GM18867 (cell line): ENCODE measurements at regions not wholly inside any gene's neighbourhood (a gene's known extent, or its start where the extent isn't known, plus 50 kb on each side); places are given as distances from the start of the nearest gene placed in this dataset.
A peak's percentile ranks its signal among the peaks of the same experiment; 100 is the strongest.

Experiments
- ATAC-seq: cut with Tn5 transposase; IDR thresholded peaks from one replicate; pipeline ENCODE4 v1.9.1; 2021; ENCODE audit warnings: mild to moderate bottlenecking, moderate library complexity; ENCODE audit not compliant: unreplicated experiment

DNA sequence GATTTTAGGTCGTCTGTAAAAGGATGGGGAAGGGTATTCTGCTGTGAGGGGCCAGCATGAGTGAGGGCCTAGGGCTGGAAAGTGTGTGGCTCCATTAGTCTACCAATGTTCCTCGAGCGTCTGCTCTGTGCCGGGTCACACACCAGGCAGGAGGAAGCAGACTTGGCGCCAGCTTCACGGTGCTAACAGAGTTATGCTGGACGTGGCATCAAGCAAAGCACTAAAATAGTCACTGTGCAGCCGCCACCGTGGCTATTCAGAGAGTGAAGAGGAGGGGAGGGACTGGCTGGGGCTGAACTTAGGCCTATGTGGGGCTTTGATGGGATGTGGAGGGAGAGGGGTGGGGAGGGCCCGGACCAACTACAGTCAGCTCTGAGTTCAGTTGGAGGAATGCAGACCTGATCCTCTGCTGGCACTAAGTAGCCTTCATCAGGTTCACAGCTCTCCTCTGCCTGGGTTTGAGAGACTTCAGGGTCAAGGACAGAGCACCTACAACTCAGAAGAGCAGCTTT lies 83.9 kb upstream of the MSX1 start:
- ATAC-seq = no peak

DNA sequence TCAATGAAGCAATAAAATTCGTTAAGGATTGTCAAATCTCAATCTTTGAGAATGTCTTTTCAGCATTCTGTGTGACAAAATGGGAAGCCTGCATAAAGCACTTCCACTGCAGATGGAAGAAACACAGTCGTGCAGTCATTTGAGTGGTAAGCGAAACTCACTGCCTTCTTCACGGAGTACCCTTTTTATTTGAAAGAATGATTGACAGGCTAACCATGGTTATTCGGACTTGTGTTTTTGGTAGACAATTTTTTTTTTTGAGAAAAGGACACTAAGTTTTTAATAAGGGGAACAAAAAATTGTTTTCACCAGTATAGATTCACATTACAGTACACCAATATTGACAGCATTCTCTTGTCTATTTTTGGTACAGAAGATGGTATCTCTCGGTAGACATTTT lies 86.9 kb upstream of the MSX1 start:
- no peak for ATAC-seq

DNA sequence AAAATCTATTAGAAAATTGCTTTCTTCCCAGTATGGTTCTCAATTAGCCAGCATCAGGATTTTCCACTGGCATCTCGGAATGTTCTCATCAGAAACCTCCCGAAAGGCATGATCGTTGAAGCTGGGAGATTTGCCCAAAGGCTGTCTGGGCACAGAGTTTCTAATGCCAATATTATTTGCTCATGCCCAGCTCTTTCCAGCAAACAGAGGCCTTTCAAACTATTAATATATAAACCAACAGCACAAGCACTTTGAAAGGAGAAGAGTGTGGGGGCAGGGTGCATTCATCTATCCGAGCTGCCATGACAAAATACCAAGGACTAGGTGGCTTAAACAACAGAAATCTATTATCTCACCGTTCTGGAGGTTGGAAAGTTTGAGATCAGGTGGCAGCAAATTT lies 88.3 kb upstream of the MSX1 start:
- no peak for ATAC-seq

DNA sequence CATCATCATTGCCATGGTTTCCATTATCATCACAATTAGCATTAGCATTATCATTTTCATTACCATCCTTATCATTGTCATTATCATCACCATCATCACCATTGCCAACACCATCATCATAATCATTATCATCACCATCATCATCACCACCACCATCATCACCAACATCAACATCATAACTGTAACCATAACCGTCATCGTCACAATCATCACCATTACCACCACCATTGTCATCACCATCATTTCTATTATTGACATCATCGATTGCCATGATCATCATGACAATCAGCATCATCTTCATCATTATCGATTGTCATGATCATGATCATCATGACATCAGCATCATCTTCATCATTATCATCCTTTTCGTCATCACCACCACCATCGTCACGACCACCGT lies 88.9 kb upstream of the MSX1 start:
- no peak for ATAC-seq

GRCh38 chr4:4766564-4766963 lies 92.9 kb upstream of the MSX1 start:
- no peak for ATAC-seq

DNA sequence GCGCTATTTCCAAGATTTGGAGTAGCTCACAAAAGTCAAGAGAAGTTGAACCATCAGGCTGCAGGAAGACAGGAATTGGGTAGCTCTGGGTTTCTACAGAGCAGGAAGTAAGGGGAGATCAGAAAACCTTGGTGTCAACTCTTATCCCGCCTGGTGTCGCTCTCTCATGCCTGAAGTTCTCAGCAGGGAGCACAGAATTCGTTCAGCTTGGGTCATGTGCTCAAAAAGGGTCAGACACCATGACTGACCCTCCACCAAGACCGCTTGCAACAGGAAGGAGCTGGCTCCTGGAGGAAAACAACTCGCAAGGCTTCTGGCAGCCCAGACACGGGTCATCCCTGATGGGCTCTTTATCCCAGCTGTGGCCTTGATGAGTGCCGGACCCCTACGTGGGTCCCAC lies 93.7 kb upstream of the MSX1 start:
- no peak for ATAC-seq

GRCh38 chr4:4764558-4764905 lies 94.9 kb upstream of the MSX1 start:
- no peak for ATAC-seq

DNA sequence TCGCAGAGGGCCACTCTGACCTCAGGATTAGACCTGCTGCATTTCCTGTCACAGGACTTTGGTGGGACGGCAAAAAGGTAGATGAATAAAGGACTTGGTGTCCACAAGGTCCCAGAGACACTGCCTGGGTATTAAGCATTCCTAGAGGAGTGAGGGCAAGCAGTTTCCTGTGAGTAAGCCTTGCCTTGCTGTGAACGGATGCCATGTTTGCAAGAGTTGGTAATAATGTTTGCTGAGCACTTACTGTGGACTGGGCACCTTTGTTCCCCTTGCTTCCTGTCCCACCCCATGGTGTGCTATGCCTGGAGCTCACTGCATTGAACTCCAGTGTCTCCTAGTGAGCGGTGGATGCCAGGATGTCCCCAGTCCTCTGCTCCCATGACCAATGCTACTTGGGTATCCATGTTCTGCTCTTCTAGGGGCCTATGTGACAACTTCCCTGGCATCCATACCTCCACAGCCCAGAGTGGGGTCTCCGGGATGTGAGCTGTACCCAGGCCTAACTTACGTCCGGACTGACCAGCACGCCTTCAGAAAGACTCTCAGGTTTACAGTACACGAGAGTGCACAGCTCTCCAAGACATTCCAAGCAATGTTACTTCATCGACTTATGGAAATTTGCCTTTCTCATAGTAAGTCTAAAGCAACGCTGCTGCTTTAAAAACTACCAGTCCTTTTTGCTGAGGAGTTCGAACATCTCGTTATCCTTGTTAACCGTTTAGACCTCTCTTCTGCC lies 95.5 kb upstream of the MSX1 start:
- no peak for ATAC-seq

DNA sequence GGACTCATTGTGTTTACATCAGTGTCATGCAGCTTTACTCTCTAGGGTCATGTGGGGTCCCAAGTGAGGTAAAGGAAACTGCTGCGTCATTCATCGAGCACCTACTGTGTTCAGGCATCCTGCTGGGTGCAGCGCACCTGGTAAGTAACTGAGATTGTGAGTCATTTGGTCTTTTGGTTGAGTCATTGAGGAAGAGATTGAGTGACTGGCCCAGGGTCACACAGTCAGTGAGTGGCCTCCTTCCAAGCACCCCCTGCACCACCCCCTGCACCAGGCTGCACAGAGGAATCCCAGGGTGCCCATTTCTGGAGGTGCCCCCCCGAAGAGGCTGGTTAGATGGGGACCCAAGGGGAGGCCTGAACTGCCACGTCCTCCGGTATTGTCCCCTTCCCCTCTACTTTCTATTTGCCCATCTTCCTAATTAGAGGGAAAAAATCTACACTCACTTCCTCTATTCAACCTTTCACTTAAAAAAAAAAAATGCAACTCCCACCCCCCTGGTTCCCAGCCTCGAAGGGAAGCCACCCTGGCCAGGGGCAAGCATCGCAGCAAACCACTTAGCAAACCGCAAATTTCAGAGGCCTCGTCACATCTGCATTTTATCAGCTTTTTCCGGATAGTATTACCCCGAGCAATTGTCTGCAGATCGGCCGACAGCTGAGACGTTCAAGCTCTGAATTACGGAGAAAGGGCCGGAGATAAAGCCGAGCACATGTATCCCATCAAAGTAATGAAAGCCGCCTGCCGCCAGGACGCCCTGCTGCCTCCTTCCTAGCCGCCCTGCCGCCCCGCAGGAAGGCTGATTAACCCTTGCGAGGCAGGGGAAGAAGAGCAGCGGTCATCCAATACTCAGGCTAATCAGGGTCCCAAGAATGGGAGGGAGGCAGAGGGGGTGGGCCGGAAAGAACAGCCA lies 96.3 kb upstream of the MSX1 start:
- peak; percentile 87 for ATAC-seq

GRCh38 chr4:4762300-4762699 lies 97.2 kb upstream of the MSX1 start:
- no peak for ATAC-seq

GRCh38 chr4:4761128-4761982 lies 98.1 kb upstream of the MSX1 start:
- no peak for ATAC-seq

- no peak for ATAC-seq
Observed at GRCh38 chr4:4759883-4760282, 99.6 kb upstream of the MSX1 start.

- ATAC-seq = no peak
Observed at GRCh38 chr4:4759232-4759631, 100.2 kb upstream of the MSX1 start.

GRCh38 chr4:4758681-4759080 lies 100.8 kb upstream of the MSX1 start:
- peak; percentile 42 for ATAC-seq

DNA sequence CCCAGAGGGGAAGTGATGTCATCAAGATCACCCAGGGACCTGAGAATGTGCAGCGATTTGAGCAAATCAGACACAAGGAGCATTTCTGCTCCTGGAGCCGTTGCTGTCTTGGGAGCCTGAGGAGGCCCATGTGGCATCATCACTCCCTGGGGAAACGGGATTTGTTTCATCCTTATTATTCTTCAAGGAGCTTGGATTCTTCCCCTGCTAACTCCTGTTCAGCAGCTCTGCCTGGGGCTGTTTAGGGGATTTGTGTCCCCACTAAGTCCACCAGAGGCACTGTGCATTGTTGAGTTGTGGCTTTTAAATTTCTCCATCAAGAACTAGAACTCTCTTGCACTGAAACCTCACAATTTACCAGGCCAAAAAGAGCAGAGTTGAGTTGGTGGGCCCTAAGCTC lies 104.2 kb upstream of the MSX1 start:
- ATAC-seq = no peak

- ATAC-seq = no peak
Observed at GRCh38 chr4:4754641-4755040, 104.8 kb upstream of the MSX1 start.

DNA sequence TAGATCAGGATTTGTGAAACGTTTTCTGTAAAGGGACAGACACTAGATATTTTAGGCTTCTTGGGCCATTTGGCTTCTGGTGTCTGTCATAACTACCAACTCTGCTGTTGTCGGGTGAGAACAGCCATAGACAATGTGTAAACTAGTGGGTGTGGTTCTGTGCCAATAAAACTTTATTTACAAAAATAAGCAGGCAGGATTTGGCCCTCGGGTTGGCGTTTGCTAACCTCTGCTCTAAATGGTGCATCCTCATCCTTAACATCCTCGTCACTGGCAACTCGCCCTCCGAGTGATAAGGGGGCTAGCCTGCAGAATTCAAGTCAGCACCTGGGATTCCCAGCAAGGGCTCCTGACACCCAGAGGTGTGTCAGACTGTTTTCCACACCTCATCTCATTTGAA lies 105.8 kb upstream of the MSX1 start:
- no peak for ATAC-seq

GRCh38 chr4:4752576-4753401 lies 106.7 kb upstream of the MSX1 start:
- ATAC-seq = no peak

- no peak for ATAC-seq
Observed at GRCh38 chr4:4752025-4752424, 107.4 kb upstream of the MSX1 start.

DNA sequence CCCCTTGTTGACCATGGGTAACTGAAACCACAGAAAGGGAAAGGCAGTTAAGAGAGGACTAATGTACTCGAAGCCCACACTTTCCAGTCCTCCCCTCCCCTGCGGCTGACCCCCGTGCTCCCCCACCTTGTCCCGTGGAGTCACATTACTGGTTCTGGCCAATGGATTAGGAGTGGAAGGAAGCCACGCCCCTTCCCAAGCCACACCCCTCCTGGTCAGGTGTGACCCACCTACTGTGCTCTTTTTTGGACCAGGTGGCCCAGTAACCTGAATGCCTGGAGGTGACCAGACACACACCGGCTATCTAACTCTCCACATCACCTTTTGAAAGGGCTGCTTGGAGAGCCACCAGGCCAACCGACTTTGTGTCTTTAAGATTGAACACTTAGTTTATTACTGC lies 109.3 kb upstream of the MSX1 start:
- ATAC-seq = no peak
